Mucosa of rectum (tissue), 2 donors: ENCODE measurements at regions not wholly inside any gene's neighbourhood (a gene's known extent, or its start where the extent isn't known, plus 50 kb on each side); places are given as distances from the start of the nearest gene placed in this dataset.

ENCODE experiments used
- H3K27ac ChIP-seq, 2 donors: one replicate each; pipeline ENCODE4 v1.7.0; 2013; ENCODE audit warnings: inconsistent platforms in 2 of 2, low read depth in 2 of 2, low read length in 2 of 2
- H3K27me3 ChIP-seq, 2 donors: one replicate each; pipeline ENCODE4 v1.7.0; 2013; ENCODE audit warnings: low read length in 2 of 2; ENCODE audit not compliant: control insufficient read depth in 2 of 2, insufficient read depth in 2 of 2
- H3K36me3 ChIP-seq, 2 donors: one replicate each; pipeline ENCODE4 v1.7.0; 2013; ENCODE audit warnings: low read length in 2 of 2; ENCODE audit not compliant: control insufficient read depth in 2 of 2, insufficient read depth in 2 of 2
- H3K4me1 ChIP-seq, 2 donors: one replicate each; pipeline ENCODE4 v1.7.0; 2013; ENCODE audit warnings: low read length in 2 of 2, mild to moderate bottlenecking in 1 of 2; ENCODE audit not compliant: control insufficient read depth in 2 of 2, insufficient read depth in 2 of 2
- H3K4me3 ChIP-seq, 2 donors: one replicate each; pipeline ENCODE4 v1.7.0; 2013; ENCODE audit warnings: low read length in 2 of 2
- H3K9ac ChIP-seq, 2 donors: one replicate each; pipeline ENCODE4 v1.7.0; 2013; ENCODE audit warnings: low read length in 2 of 2, low read depth in 1 of 2, mild to moderate bottlenecking in 1 of 2
- H3K9me3 ChIP-seq, 2 donors: one replicate each; pipeline ENCODE4 v1.7.0; 2013; ENCODE audit warnings: low read length in 2 of 2; ENCODE audit not compliant: control insufficient read depth in 2 of 2
- donor health status: healthy.
- donor health status: Normal muscosa, but diverticular disease.

GRCh38 chr2:3128786-3129185 lies 248.8 kb downstream of the EIPR1 start:
- no peak overlapping the region for H3K27ac ChIP-seq
- no peak overlapping the region for H3K4me3 ChIP-seq

GRCh38 chr2:3127710-3128109 lies 249.9 kb downstream of the EIPR1 start:
- H3K9me3 ChIP-seq: no peaks in the 10 kb centered on the region
- no peaks in the 10 kb centered on the region for H3K4me1 ChIP-seq
- no peak overlapping the region for H3K27ac ChIP-seq
- H3K27me3 ChIP-seq: no peaks in the 10 kb centered on the region
- no peak overlapping the region for H3K4me3 ChIP-seq
- no peaks in the 10 kb centered on the region for H3K36me3 ChIP-seq
- no peak overlapping the region for H3K9ac ChIP-seq

More at GRCh38 chr2:3128786-3129185, 248.8 kb downstream of the EIPR1 start:
- Histone ChIP-seq H3K9ac (no peak overlapping the region), H3K4me1 (no peaks in the 10 kb centered on the region), H3K36me3 (no peaks in the 10 kb centered on the region), H3K9me3 (no peaks in the 10 kb centered on the region), H3K27me3 (no peaks in the 10 kb centered on the region)

- no peak overlapping the region for H3K9ac ChIP-seq
- no peaks in the 10 kb centered on the region for H3K27me3 ChIP-seq
- no peaks in the 10 kb centered on the region for H3K9me3 ChIP-seq
- no peak overlapping the region for H3K27ac ChIP-seq
- H3K4me3 ChIP-seq: no peak overlapping the region
- no peaks in the 10 kb centered on the region for H3K36me3 ChIP-seq
- no peaks in the 10 kb centered on the region for H3K4me1 ChIP-seq
Measured at GRCh38 chr2:3126911-3127621, 250.6 kb downstream of the EIPR1 start.

- Histone ChIP-seq H3K27me3 (no peaks in the 10 kb centered on the region), H3K4me3 (no peak overlapping the region), H3K4me1 (no peaks in the 10 kb centered on the region), H3K36me3 (no peaks in the 10 kb centered on the region), H3K9me3 (peaks cover 0 to under 1% of the 10 kb centered on the region in 2 donors), H3K9ac (no peak overlapping the region), H3K27ac (no peak overlapping the region)
Measured at GRCh38 chr2:3126171-3126910, 251.3 kb downstream of the EIPR1 start.

GRCh38 chr2:3125761-3126130 lies 251.9 kb downstream of the EIPR1 start:
- no peaks in the 10 kb centered on the region for H3K4me1 ChIP-seq
- H3K27me3 ChIP-seq: no peaks in the 10 kb centered on the region
- no peaks in the 10 kb centered on the region for H3K36me3 ChIP-seq
- H3K27ac ChIP-seq: no peak overlapping the region
- no peak overlapping the region for H3K4me3 ChIP-seq
- no peak overlapping the region for H3K9ac ChIP-seq
- peaks cover 0 to 2% of the 10 kb centered on the region in 2 donors for H3K9me3 ChIP-seq

- no peaks in the 10 kb centered on the region for H3K27me3 ChIP-seq
- no peaks in the 10 kb centered on the region for H3K36me3 ChIP-seq
- H3K4me1 ChIP-seq: no peaks in the 10 kb centered on the region
- H3K27ac ChIP-seq: no peak overlapping the region
- H3K9me3 ChIP-seq: peaks cover 0 to 2% of the 10 kb centered on the region in 2 donors
- H3K4me3 ChIP-seq: no peak overlapping the region
- H3K9ac ChIP-seq: no peak overlapping the region
Measured at GRCh38 chr2:3125001-3125760, 252.4 kb downstream of the EIPR1 start.

GRCh38 chr2:3122525-3122924 lies 255.1 kb downstream of the EIPR1 start:
- no peaks in the 10 kb centered on the region for H3K4me1 ChIP-seq
- H3K9me3 ChIP-seq: peaks cover 0 to 2% of the 10 kb centered on the region in 2 donors
- no peak overlapping the region for H3K27ac ChIP-seq
- no peak overlapping the region for H3K4me3 ChIP-seq
- no peaks in the 10 kb centered on the region for H3K27me3 ChIP-seq
- no peaks in the 10 kb centered on the region for H3K36me3 ChIP-seq
- H3K9ac ChIP-seq: no peak overlapping the region

GRCh38 chr2:3121601-3122000 lies 256.0 kb downstream of the EIPR1 start:
- Histone ChIP-seq H3K9ac (no peak overlapping the region), H3K9me3 (peaks cover 0 to 2% of the 10 kb centered on the region in 2 donors), H3K36me3 (no peaks in the 10 kb centered on the region), H3K4me3 (no peak overlapping the region), H3K27me3 (no peaks in the 10 kb centered on the region), H3K4me1 (no peaks in the 10 kb centered on the region), H3K27ac (no peak overlapping the region)

DNA sequence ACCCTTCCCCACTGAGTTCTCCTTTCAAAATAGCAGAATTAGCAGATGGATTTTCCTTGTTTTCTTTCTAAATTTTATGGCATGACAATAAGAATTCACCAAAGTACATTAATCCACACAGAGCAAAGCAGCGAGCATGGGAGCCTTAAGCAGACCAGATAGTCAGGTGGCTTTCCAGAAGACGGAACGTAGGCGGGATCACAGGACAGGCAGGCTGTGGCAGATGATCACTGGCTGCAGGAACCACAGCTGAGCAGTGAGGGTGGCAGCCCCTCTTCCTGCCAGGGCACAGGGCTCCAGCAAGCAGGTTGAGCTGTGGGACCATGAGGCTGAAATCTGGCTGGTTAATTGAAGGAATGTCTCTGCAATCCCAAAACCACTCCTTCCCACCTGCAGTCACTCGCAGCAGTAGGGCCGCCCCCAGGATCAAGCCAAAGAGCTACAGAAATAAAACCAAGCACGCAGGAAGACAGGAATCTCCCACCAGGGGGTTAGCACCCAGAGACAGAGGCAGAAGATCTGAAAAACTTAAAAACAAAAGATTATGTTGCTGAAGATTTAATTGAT lies 259.9 kb downstream of the EIPR1 start:
- H3K4me3 ChIP-seq: no peak overlapping the region
- H3K36me3 ChIP-seq: no peaks in the 10 kb centered on the region
- H3K27me3 ChIP-seq: no peaks in the 10 kb centered on the region
- H3K9me3 ChIP-seq: peaks cover 0 to 2% of the 10 kb centered on the region in 2 donors
- no peaks in the 10 kb centered on the region for H3K4me1 ChIP-seq
- no peak overlapping the region for H3K9ac ChIP-seq
- H3K27ac ChIP-seq: no peak overlapping the region

DNA sequence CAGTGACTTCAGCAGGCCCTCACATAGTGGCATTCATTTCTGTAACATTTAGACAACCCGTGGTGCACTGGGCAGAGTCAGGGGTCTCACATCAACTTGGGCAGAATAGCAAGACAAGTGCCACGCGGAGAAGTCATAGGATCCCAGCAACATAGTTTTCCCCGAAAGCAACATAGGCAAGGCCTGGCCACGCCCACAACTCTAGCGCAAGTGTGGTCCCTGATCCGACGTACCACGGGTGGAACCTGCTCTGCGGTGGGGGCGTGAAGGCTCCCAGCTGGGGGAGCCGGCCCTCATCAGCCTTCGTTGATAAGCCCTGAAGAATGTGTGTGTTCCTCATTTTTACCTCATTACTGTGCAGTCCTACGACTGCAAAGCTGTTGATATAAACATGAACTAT lies 261.2 kb downstream of the EIPR1 start:
- Histone ChIP-seq H3K9ac (no peak overlapping the region), H3K27ac (no peak overlapping the region), H3K27me3 (no peaks in the 10 kb centered on the region), H3K36me3 (no peaks in the 10 kb centered on the region), H3K9me3 (peaks cover 0 to 1% of the 10 kb centered on the region in 2 donors), H3K4me3 (no peak overlapping the region), H3K4me1 (no peaks in the 10 kb centered on the region)
